PFSK-1 (cell line): ENCODE measurements at regions not wholly inside any gene's neighbourhood (a gene's known extent, or its start where the extent isn't known, plus 50 kb on each side); places are given as distances from the start of the nearest gene placed in this dataset.

ENCODE experiments used
- FOXP2 ChIP-seq: optimal IDR thresholded peaks from 2 replicates; pipeline ENCODE3; 2011; ENCODE audit warnings: borderline replicate concordance, control low read depth, inconsistent platforms; ENCODE audit not compliant: insufficient read depth; ENCODE audit errors: extremely low read length, extremely low read depth
- POLR2AphosphoS5 ChIP-seq: IDR thresholded peaks from 2 replicates; pipeline ENCODE4 v1.6.1; 2012; ENCODE audit warnings: low read depth, mild to moderate bottlenecking, control low read depth, low read length, moderate library complexity
- SIN3A ChIP-seq: IDR thresholded peaks from 2 replicates; pipeline ENCODE4 v1.6.1; 2012; ENCODE audit warnings: mild to moderate bottlenecking, low read length, moderate library complexity, borderline replicate concordance; ENCODE audit not compliant: insufficient read depth
- TAF1 ChIP-seq: IDR thresholded peaks from 2 replicates; pipeline ENCODE4 v1.6.1; 2012; ENCODE audit warnings: low read length, control low read depth, borderline replicate concordance; ENCODE audit not compliant: insufficient read depth
- TF ChIP-seq, protein P1 (sequence below), 2 experiments: IDR thresholded peaks; 2 replicates each; pipeline versions ENCODE4 v1.6.1 to v1.8.0; 2011 to 2012; ENCODE audit warnings: low read depth in 2 of 2, low read length in 2 of 2, control low read depth in 1 of 2, inconsistent platforms in 1 of 2, mild to moderate bottlenecking in 1 of 2, moderate library complexity in 1 of 2; ENCODE audit not compliant: insufficient read depth in 1 of 2

GRCh38 chr14:58769771-58770170, 132.0 kb downstream of the DACT1 start:
- TF ChIP-seq POLR2AphosphoS5, result no peak
- no peak for TF ChIP-seq FOXP2
- TF ChIP-seq SIN3A, result no peak
- TF ChIP-seq, protein P1, sequence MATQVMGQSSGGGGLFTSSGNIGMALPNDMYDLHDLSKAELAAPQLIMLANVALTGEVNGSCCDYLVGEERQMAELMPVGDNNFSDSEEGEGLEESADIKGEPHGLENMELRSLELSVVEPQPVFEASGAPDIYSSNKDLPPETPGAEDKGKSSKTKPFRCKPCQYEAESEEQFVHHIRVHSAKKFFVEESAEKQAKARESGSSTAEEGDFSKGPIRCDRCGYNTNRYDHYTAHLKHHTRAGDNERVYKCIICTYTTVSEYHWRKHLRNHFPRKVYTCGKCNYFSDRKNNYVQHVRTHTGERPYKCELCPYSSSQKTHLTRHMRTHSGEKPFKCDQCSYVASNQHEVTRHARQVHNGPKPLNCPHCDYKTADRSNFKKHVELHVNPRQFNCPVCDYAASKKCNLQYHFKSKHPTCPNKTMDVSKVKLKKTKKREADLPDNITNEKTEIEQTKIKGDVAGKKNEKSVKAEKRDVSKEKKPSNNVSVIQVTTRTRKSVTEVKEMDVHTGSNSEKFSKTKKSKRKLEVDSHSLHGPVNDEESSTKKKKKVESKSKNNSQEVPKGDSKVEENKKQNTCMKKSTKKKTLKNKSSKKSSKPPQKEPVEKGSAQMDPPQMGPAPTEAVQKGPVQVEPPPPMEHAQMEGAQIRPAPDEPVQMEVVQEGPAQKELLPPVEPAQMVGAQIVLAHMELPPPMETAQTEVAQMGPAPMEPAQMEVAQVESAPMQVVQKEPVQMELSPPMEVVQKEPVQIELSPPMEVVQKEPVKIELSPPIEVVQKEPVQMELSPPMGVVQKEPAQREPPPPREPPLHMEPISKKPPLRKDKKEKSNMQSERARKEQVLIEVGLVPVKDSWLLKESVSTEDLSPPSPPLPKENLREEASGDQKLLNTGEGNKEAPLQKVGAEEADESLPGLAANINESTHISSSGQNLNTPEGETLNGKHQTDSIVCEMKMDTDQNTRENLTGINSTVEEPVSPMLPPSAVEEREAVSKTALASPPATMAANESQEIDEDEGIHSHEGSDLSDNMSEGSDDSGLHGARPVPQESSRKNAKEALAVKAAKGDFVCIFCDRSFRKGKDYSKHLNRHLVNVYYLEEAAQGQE (IDR thresholded peaks at IDR 0.05; ENCODE audit: insufficient read depth in 1 of 2, low read depth in 2 of 2, low read length in 2 of 2), result no peak
- TF ChIP-seq TAF1, result no peak
